Neural progenitor cell (in vitro differentiated cells): ENCODE measurements at regions not wholly inside any gene's neighbourhood (a gene's known extent, or its start where the extent isn't known, plus 50 kb on each side); places are given as distances from the start of the nearest gene placed in this dataset.

Experiments
- DNase-seq: peaks from one replicate; pipeline ENCODE4 v3.0.0-alpha.2; 2016; ENCODE audit warnings: low spot score
- H2AFZ ChIP-seq: fragments of 200-600 bp; sonication (generic); replicated peaks from 2 replicates; pipeline ENCODE4 v1.6.1; 2016; ENCODE audit warnings: antibody characterized with exemption
- H3F3A ChIP-seq: fragments of 200-600 bp; sonication (generic); 2 replicates; pipeline ENCODE4 v1.6.1; 2016; ENCODE audit warnings: antibody characterized with exemption, low read depth
- H3K27ac ChIP-seq: fragments of 200-600 bp; sonication (generic); 2 replicates; pipeline ENCODE4 v1.5.1; 2016; ENCODE audit warnings: mild to moderate bottlenecking
- H3K27me3 ChIP-seq: fragments of 200-600 bp; sonication (generic); 2 replicates; pipeline ENCODE4 v1.6.1; 2016; ENCODE audit warnings: mild to moderate bottlenecking, moderate library complexity
- H3K36me3 ChIP-seq: fragments of 200-600 bp; sonication (generic); 2 replicates; pipeline ENCODE4 v1.5.1; 2016
- H3K4me1 ChIP-seq: fragments of 200-600 bp; sonication (generic); 2 replicates; pipeline ENCODE4 v1.6.1; 2016; ENCODE audit warnings: mixed run types
- H3K4me2 ChIP-seq: fragments of 200-600 bp; sonication (generic); 2 replicates; pipeline ENCODE4 v1.6.1; 2016
- H3K4me3 ChIP-seq: fragments of 200-600 bp; sonication (generic); 2 replicates; pipeline ENCODE4 v1.5.1; 2016
- H3K79me2 ChIP-seq: fragments of 200-600 bp; sonication (generic); 2 replicates; pipeline ENCODE4 v1.6.1; 2016; ENCODE audit warnings: low read depth
- H3K9ac ChIP-seq: fragments of 200-600 bp; sonication (generic); 2 replicates; pipeline ENCODE4 v1.6.1; 2016
- H3K9me3 ChIP-seq: fragments of 200-600 bp; sonication (generic); 2 replicates; pipeline ENCODE4 v1.5.1; 2016; ENCODE audit warnings: low read depth
- H4K20me1 ChIP-seq: fragments of 200-600 bp; sonication (generic); 2 replicates; pipeline ENCODE4 v1.6.1; 2016; ENCODE audit warnings: low read depth
- H3K27ac Mint-ChIP-seq: 3 replicates; pipeline ENCODE4 v1.8.0; 2021; ENCODE audit warnings: mixed read lengths
- H3K27me3 Mint-ChIP-seq: 2 replicates; pipeline ENCODE4 v1.8.0; 2022; ENCODE audit warnings: low read depth, mild to moderate bottlenecking, inconsistent platforms, moderate library complexity, mixed read lengths; ENCODE audit not compliant: insufficient read depth
- H3K36me3 Mint-ChIP-seq: 3 replicates; pipeline ENCODE4 v1.8.0; 2021; ENCODE audit warnings: mixed read lengths
- H3K4me1 Mint-ChIP-seq: 3 replicates; pipeline ENCODE4 v1.8.0; 2021; ENCODE audit warnings: mixed read lengths
- H3K4me3 Mint-ChIP-seq: 3 replicates; pipeline ENCODE4 v1.8.0; 2021; ENCODE audit warnings: mild to moderate bottlenecking, moderate library complexity, mixed read lengths
- H3K9me3 Mint-ChIP-seq: 3 replicates; pipeline ENCODE4 v1.8.0; 2020; ENCODE audit warnings: mixed read lengths
- CTCF ChIP-seq: fragments of 200-600 bp; sonication (generic); IDR thresholded peaks from 2 replicates; pipeline ENCODE4 v1.5.1; 2017; ENCODE audit warnings: antibody characterized with exemption, mild to moderate bottlenecking
- EZH2 ChIP-seq: fragments of 200-600 bp; sonication (generic); IDR thresholded peaks from 2 replicates; pipeline ENCODE4 v1.6.1; 2017; ENCODE audit warnings: antibody characterized with exemption, mild to moderate bottlenecking, moderate library complexity
- EZH2phosphoT487 ChIP-seq: fragments of 200-600 bp; sonication (generic); IDR thresholded peaks from 2 replicates; pipeline ENCODE4 v1.6.1; 2017; ENCODE audit warnings: antibody characterized with exemption

DNA sequence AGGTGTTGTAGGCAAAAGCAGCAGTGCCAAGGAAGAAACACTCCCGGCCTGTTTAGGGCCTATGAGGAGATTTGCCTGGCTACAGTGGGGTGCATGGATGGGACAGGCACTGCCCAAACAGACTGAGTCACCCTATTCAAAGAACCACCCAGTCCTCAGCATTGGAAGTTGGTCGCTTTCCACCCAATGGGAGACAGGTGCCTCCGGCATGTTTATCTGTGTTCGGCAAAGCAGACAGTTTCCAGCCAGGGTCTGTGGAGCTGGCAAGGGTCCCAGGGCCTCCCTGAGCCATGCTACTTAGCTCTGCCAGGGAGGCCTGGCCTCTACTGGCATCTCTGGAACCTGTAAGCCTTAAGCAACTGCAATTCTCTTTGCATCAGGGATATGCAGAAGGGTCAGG lies 165.1 kb upstream of the ATP6AP2 start:
- Mint-ChIP-seq H3K9me3 (peaks cover 12% of the 10 kb centered on the region), H3K27me3 (peaks cover 2% of the 10 kb centered on the region), H3K36me3 (no peaks in the 10 kb centered on the region), H3K4me1 (peaks cover 19% of the 10 kb centered on the region), H3K27ac (no peak overlapping the region), H3K4me3 (no peak overlapping the region)
- Histone ChIP-seq H3K4me1 (no peaks in the 10 kb centered on the region), H3K27me3 (no peaks in the 10 kb centered on the region), H3K27ac (no peak overlapping the region), H3K4me3 (no peak overlapping the region), H3K9ac (no peak overlapping the region), H2AFZ (no peak overlapping the region), H3K9me3 (no peaks in the 10 kb centered on the region), H3K36me3 (no peaks in the 10 kb centered on the region), H4K20me1 (no peaks in the 10 kb centered on the region), H3K79me2 (no peaks in the 10 kb centered on the region), H3K4me2 (no peak overlapping the region), H3F3A (no peaks in the 10 kb centered on the region)
- TF ChIP-seq EZH2phosphoT487 (no peak), EZH2 (no peak), CTCF (no peak)
- DNase-seq: no peak

GRCh38 chrX:40414335-40414734 lies 166.4 kb upstream of the ATP6AP2 start:
- Histone ChIP-seq H3K4me3 (no peak overlapping the region), H3K36me3 (no peaks in the 10 kb centered on the region), H3F3A (no peaks in the 10 kb centered on the region), H3K27me3 (no peaks in the 10 kb centered on the region), H3K9ac (no peak overlapping the region), H3K4me1 (no peaks in the 10 kb centered on the region), H2AFZ (no peak overlapping the region), H3K9me3 (no peaks in the 10 kb centered on the region), H4K20me1 (no peaks in the 10 kb centered on the region), H3K4me2 (no peak overlapping the region), H3K79me2 (no peaks in the 10 kb centered on the region), H3K27ac (no peak overlapping the region)
- Mint-ChIP-seq H3K27me3 (peaks cover 2% of the 10 kb centered on the region), H3K4me3 (no peak overlapping the region), H3K36me3 (no peaks in the 10 kb centered on the region), H3K27ac (no peak overlapping the region), H3K4me1 (peaks cover 19% of the 10 kb centered on the region), H3K9me3 (peaks cover 19% of the 10 kb centered on the region)
- DNase-seq: no peak
- TF ChIP-seq EZH2phosphoT487: no peak
- TF ChIP-seq CTCF: no peak
- no peak for TF ChIP-seq EZH2

GRCh38 chrX:40411340-40412111 lies 169.2 kb upstream of the ATP6AP2 start:
- Mint-ChIP-seq H3K36me3 (no peaks in the 10 kb centered on the region), H3K9me3 (peaks cover 28% of the 10 kb centered on the region), H3K4me1 (peaks cover 7% of the 10 kb centered on the region), H3K27ac (no peak overlapping the region), H3K27me3 (peaks cover 2% of the 10 kb centered on the region), H3K4me3 (no peak overlapping the region)
- no peak overlapping the region for H2AFZ ChIP-seq
- H3K27ac ChIP-seq: no peak overlapping the region
- no peaks in the 10 kb centered on the region for H3K36me3 ChIP-seq
- H3K4me3 ChIP-seq: no peak overlapping the region
- DNase-seq: no peak
- H3K4me2 ChIP-seq: no peak overlapping the region
- H3K9ac ChIP-seq: no peak overlapping the region
- H3F3A ChIP-seq: no peaks in the 10 kb centered on the region
- no peaks in the 10 kb centered on the region for H3K4me1 ChIP-seq
- no peaks in the 10 kb centered on the region for H3K27me3 ChIP-seq
- H3K9me3 ChIP-seq: no peaks in the 10 kb centered on the region
- H3K79me2 ChIP-seq: no peaks in the 10 kb centered on the region
- H4K20me1 ChIP-seq: no peaks in the 10 kb centered on the region
- TF ChIP-seq EZH2phosphoT487 (no peak), CTCF (peak; percentile 28), EZH2 (no peak)
